ENCODE measurements at regions not wholly inside any gene's neighbourhood (a gene's known extent, or its start where the extent isn't known, plus 50 kb on each side); places are given as distances from the start of the nearest gene placed in this dataset.

GRCh38 chr13:110023729-110024644 is 237.6 kb upstream of the IRS2 start:
- ChIA-PET POLR2A (no interaction called here), CTCF (interaction anchor here (1.0 kb wide), 1 partner anchor 1127 kb away, joined by 3 read pairs; no protein-coding TSS in a partner anchor)
- H4K20me1 ChIP-seq (ENCODE audit: insufficient read depth) = no peaks in the 10 kb centered on the region
- no peaks in the 10 kb centered on the region for H3K9me2 ChIP-seq
- H3K9me3 ChIP-seq = no peaks in the 10 kb centered on the region
- no peak overlapping the region for H3K4me2 ChIP-seq
- 80% methylated on average over 7 of the region's 14 CpGs for WGBS (ENCODE audit: low lambda C conversion rate)
- no peak overlapping the region for H2AFZ ChIP-seq (ENCODE audit: low read depth)
- H3K4me1 ChIP-seq (ENCODE audit: control insufficient read depth in 1 of 2, insufficient read depth in 2 of 2, low read depth in 1 of 2, low read length in 1 of 2) = peaks cover 0 to 10% of the 10 kb centered on the region in 2 experiments; a peak in 2 of 4 replicates
- no peaks in the 10 kb centered on the region for H3K27me3 ChIP-seq (ENCODE audit: insufficient read depth)
- no peak for TF ChIP-seq SMC3 (IDR thresholded peaks at IDR 0.05; ENCODE audit: low read depth, low read length)
- TF ChIP-seq ZBTB33 (IDR thresholded peaks at IDR 0.05; ENCODE audit: borderline replicate concordance, low read depth) = no peak
- no peak for TF ChIP-seq EP300 (IDR thresholded peaks at IDR 0.05; ENCODE audit: borderline replicate concordance in 1 of 2, low read depth in 1 of 2, low read length in 1 of 2)
- TF ChIP-seq CTCF (IDR thresholded peaks at IDR 0.05) = no peak
- no peak for TF ChIP-seq CHD2 (IDR thresholded peaks at IDR 0.05; ENCODE audit: low read length, partially characterized antibody)
- TF ChIP-seq IRF3 (IDR thresholded peaks at IDR 0.05; ENCODE audit: low read depth, low read length) = no peak
- TF ChIP-seq MEF2A (IDR thresholded peaks at IDR 0.05; ENCODE audit: borderline replicate concordance, low read depth) = no peak
- no peaks in the 10 kb centered on the region for H3K36me3 ChIP-seq (replicated peaks in 1 of 2; ENCODE audit: control insufficient read depth in 1 of 2, insufficient read depth in 2 of 2, low read length in 1 of 2)
- no peak overlapping the region for H3K4me3 ChIP-seq (ENCODE audit: low read depth in 2 of 2, low read length in 1 of 2)
- no peaks in the 10 kb centered on the region for H3K79me2 ChIP-seq (ENCODE audit: insufficient read depth)
- no peak overlapping the region for H3K27ac ChIP-seq (ENCODE audit: low read depth in 2 of 2, low read length in 1 of 2)
- DNase-seq = no peak
- no peak overlapping the region for H3K9ac ChIP-seq
- no peaks in the 10 kb centered on the region for H3F3A ChIP-seq (replicated peaks; ENCODE audit: insufficient read depth)

GRCh38 chr13:110018009-110018408 is 231.6 kb upstream of the IRS2 start:
- WGBS (ENCODE audit: low lambda C conversion rate) = 70% methylated on average over 8 of the region's 11 CpGs
- peaks cover 0 to 23% of the 10 kb centered on the region in 2 experiments for H3K4me1 ChIP-seq (ENCODE audit: control insufficient read depth in 1 of 2, insufficient read depth in 2 of 2, low read depth in 1 of 2, low read length in 1 of 2)
- no peak for TF ChIP-seq GATA2 (CRISPR knock-in tag; IDR thresholded peaks at IDR 0.05)
- no peak for TF ChIP-seq ZBTB33 (IDR thresholded peaks at IDR 0.05; ENCODE audit: borderline replicate concordance, low read depth)
- TF ChIP-seq PBX3 (IDR thresholded peaks at IDR 0.05) = no peak
- no peak for TF ChIP-seq MXI1 (IDR thresholded peaks at IDR 0.05; ENCODE audit: low read depth, low read length)
- no peak for TF ChIP-seq EP300 (IDR thresholded peaks at IDR 0.05; ENCODE audit: borderline replicate concordance in 1 of 2, low read depth in 1 of 2, low read length in 1 of 2)
- no peak for TF ChIP-seq NFIC (IDR thresholded peaks at IDR 0.05; ENCODE audit: borderline replicate concordance)
- TF ChIP-seq SMC3 (IDR thresholded peaks at IDR 0.05; ENCODE audit: low read depth, low read length) = no peak
- TF ChIP-seq RFX5 (IDR thresholded peaks at IDR 0.05; ENCODE audit: low read length) = no peak
- TF ChIP-seq MEF2A (IDR thresholded peaks at IDR 0.05; ENCODE audit: borderline replicate concordance, low read depth) = no peak
- no peak for TF ChIP-seq USF1 (IDR thresholded peaks at IDR 0.05; ENCODE audit: borderline replicate concordance, low read depth)
- CTCF ChIA-PET = no interaction called here
- H3K27ac ChIP-seq (ENCODE audit: low read depth in 2 of 2, low read length in 1 of 2) = peak overlapping the region; percentile 51 to 70; a peak in 3 of 4 replicates
- H3K27me3 ChIP-seq (ENCODE audit: insufficient read depth) = no peaks in the 10 kb centered on the region
- no peaks in the 10 kb centered on the region for H3K9me2 ChIP-seq
- H4K20me1 ChIP-seq (ENCODE audit: insufficient read depth) = no peaks in the 10 kb centered on the region
- POLR2A ChIA-PET = no interaction called here
- H3F3A ChIP-seq (replicated peaks; ENCODE audit: insufficient read depth) = peaks cover 18% of the 10 kb centered on the region
- H3K36me3 ChIP-seq (replicated peaks in 1 of 2; ENCODE audit: control insufficient read depth in 1 of 2, insufficient read depth in 2 of 2, low read length in 1 of 2) = no peaks in the 10 kb centered on the region
- peak overlapping the region; percentile 71; the same call in 1 of the 2 replicates for H2AFZ ChIP-seq (ENCODE audit: low read depth)
- no peak overlapping the region for H3K4me3 ChIP-seq (ENCODE audit: low read depth in 2 of 2, low read length in 1 of 2)
- no peaks in the 10 kb centered on the region for H3K79me2 ChIP-seq (ENCODE audit: insufficient read depth)
- H3K9me3 ChIP-seq = no peaks in the 10 kb centered on the region
- peak overlapping the region; percentile 61 for H3K4me2 ChIP-seq
- DNase-seq = no peak
- peak overlapping the region; percentile 26; the same call in 1 of the 2 replicates for H3K9ac ChIP-seq
